GM04504 (cell line): ENCODE measurements at regions not wholly inside any gene's neighbourhood (a gene's known extent, or its start where the extent isn't known, plus 50 kb on each side); places are given as distances from the start of the nearest gene placed in this dataset.
"Not testable (repeated sequence)": the region's sequence is repeated elsewhere in the genome, so short reads cannot be mapped to it uniquely, and the experiment has no call there.

Experiments used
- DNase-seq: peaks from one replicate; pipeline ENCODE4 v3.0.0-alpha.2; 2012; ENCODE audit warnings: low read depth

- DNase-seq, result not testable (repeated sequence)
Measured at GRCh38 chr10:59043358-59043757, 133.1 kb upstream of the PHYHIPL start.

- no peak for DNase-seq
Measured at GRCh38 chr10:59047180-59047579, 129.3 kb upstream of the PHYHIPL start.

- no peak for DNase-seq
Measured at GRCh38 chr10:59047957-59048618, 128.4 kb upstream of the PHYHIPL start.

GRCh38 chr10:59053502-59053901 lies 122.9 kb upstream of the PHYHIPL start:
- not testable (repeated sequence) for DNase-seq

GRCh38 chr10:59055045-59055444 lies 121.4 kb upstream of the PHYHIPL start:
- no peak for DNase-seq

GRCh38 chr10:59057345-59057744 lies 119.1 kb upstream of the PHYHIPL start:
- no peak for DNase-seq

- no peak for DNase-seq
Measured at GRCh38 chr10:59060852-59061251, 115.6 kb upstream of the PHYHIPL start.

- no peak for DNase-seq
Measured at GRCh38 chr10:59063491-59063890, 113.0 kb upstream of the PHYHIPL start.

- no peak for DNase-seq
Measured at GRCh38 chr10:59064080-59064692, 112.3 kb upstream of the PHYHIPL start.

GRCh38 chr10:59064759-59065539 lies 111.5 kb upstream of the PHYHIPL start:
- DNase-seq, result no peak

GRCh38 chr10:59068581-59069191 lies 107.8 kb upstream of the PHYHIPL start:
- DNase-seq, result no peak

- no peak for DNase-seq
Measured at GRCh38 chr10:59072038-59072437, 104.4 kb upstream of the PHYHIPL start.

- no peak for DNase-seq
Measured at GRCh38 chr10:59073456-59074053, 102.9 kb upstream of the PHYHIPL start.

- DNase-seq, result no peak
Measured at GRCh38 chr10:59075576-59075975, 100.9 kb upstream of the PHYHIPL start.

GRCh38 chr10:59077855-59078254 lies 98.6 kb upstream of the PHYHIPL start:
- DNase-seq, result no peak

- no peak for DNase-seq
Measured at GRCh38 chr10:59078978-59079377, 97.5 kb upstream of the PHYHIPL start.

GRCh38 chr10:59079386-59080226 lies 96.8 kb upstream of the PHYHIPL start:
- peak; percentile 34 for DNase-seq

- DNase-seq, result no peak
Measured at GRCh38 chr10:59082249-59082648, 94.2 kb upstream of the PHYHIPL start.

GRCh38 chr10:59085054-59085453 lies 91.4 kb upstream of the PHYHIPL start:
- DNase-seq, result no peak

GRCh38 chr10:59085711-59086502 lies 90.5 kb upstream of the PHYHIPL start:
- DNase-seq, result no peak

GRCh38 chr10:59087486-59087885 lies 89.0 kb upstream of the PHYHIPL start:
- no peak for DNase-seq
